ENCODE measurements at regions not wholly inside any gene's neighbourhood (a gene's known extent, or its start where the extent isn't known, plus 50 kb on each side); places are given as distances from the start of the nearest gene placed in this dataset.
A peak's percentile ranks its signal among the peaks of the same experiment; 100 is the strongest.

- no peak for ATAC-seq
- no peak for DNase-seq
Measured at GRCh38 chr9:87334366-87334765, 163.3 kb upstream of the DAPK1 start.

- no peak for DNase-seq
- no peak for ATAC-seq
Measured at GRCh38 chr9:87336407-87336806, 161.3 kb upstream of the DAPK1 start.

GRCh38 chr9:87336914-87337333 lies 160.7 kb upstream of the DAPK1 start:
- no peak for DNase-seq

GRCh38 chr9:87337335-87338087 lies 160.2 kb upstream of the DAPK1 start:
- DNase-seq: no peak
- ATAC-seq: no peak

More at GRCh38 chr9:87336914-87337333, 160.7 kb upstream of the DAPK1 start:
- ATAC-seq: no peak

- DNase-seq (no peak), ATAC-seq (no peak)
Measured at GRCh38 chr9:87338088-87338989, 159.3 kb upstream of the DAPK1 start.

- ATAC-seq (no peak), DNase-seq (no peak)
Measured at GRCh38 chr9:87340391-87340790, 157.3 kb upstream of the DAPK1 start.

GRCh38 chr9:87342743-87343142 lies 154.9 kb upstream of the DAPK1 start:
- no peak for ATAC-seq
- no peak for DNase-seq

- no peak for DNase-seq
- ATAC-seq: no peak
Measured at GRCh38 chr9:87343816-87344430, 153.7 kb upstream of the DAPK1 start.

- DNase-seq: no peak
- no peak for ATAC-seq
Measured at GRCh38 chr9:87346061-87346665, 151.5 kb upstream of the DAPK1 start.

- ATAC-seq (no peak), DNase-seq (no peak)
Measured at GRCh38 chr9:87350915-87351314, 146.8 kb upstream of the DAPK1 start.

GRCh38 chr9:87353301-87353700 lies 144.4 kb upstream of the DAPK1 start:
- DNase-seq (no peak), ATAC-seq (no peak)

GRCh38 chr9:87354147-87354546 lies 143.5 kb upstream of the DAPK1 start:
- DNase-seq: no peak
- no peak for ATAC-seq

- DNase-seq (no peak), ATAC-seq (no peak)
Measured at GRCh38 chr9:87357600-87357999, 140.1 kb upstream of the DAPK1 start.

GRCh38 chr9:87359264-87359663 lies 138.4 kb upstream of the DAPK1 start:
- no peak for DNase-seq
- no peak for ATAC-seq

GRCh38 chr9:87359958-87360601 lies 137.6 kb upstream of the DAPK1 start:
- DNase-seq: no peak
- no peak for ATAC-seq

- ATAC-seq (no peak), DNase-seq (no peak)
Measured at GRCh38 chr9:87370049-87370685, 127.5 kb upstream of the DAPK1 start.

GRCh38 chr9:87371795-87372355 lies 125.8 kb upstream of the DAPK1 start:
- DNase-seq (no peak), ATAC-seq (no peak)

GRCh38 chr9:87372356-87372851 lies 125.3 kb upstream of the DAPK1 start:
- no peak for DNase-seq
- ATAC-seq: no peak

- DNase-seq (peak; percentile 4), ATAC-seq (peak; percentile 69)
Measured at GRCh38 chr9:87374023-87374919, 123.4 kb upstream of the DAPK1 start.

Data from stimulated activated naive CD8-positive, alpha-beta T cell treated with anti-CD3 and anti-CD28 coated beads, Interleukin-15, Interleukin-2, amounts not matched to agents 100 U/mL and 50 U/mL, for 24 hours (primary cell).